ENCODE measurements at regions not wholly inside any gene's neighbourhood (a gene's known extent, or its start where the extent isn't known, plus 50 kb on each side); places are given as distances from the start of the nearest gene placed in this dataset. TPM values are rescaled to one million over a fixed set of nuclear protein-coding genes. Genes with fewer than 3 reads are reported as not detected.

- DNase-seq: no peak
- Histone ChIP-seq H3K4me3 (no peak overlapping the region), H3K9ac (ENCODE audit: insufficient read depth in 1 of 2, low read length in 2 of 2) (no peak overlapping the region), H3K27me3 (ENCODE audit: control insufficient read depth in 3 of 3, insufficient read depth in 3 of 3, low read length in 2 of 3) (no peaks in the 10 kb centered on the region), H3K9me3 (ENCODE audit: control insufficient read depth in 4 of 4, insufficient read depth in 3 of 4, low read length in 3 of 4) (no peaks in the 10 kb centered on the region), H3K4me1 (ENCODE audit: control insufficient read depth in 5 of 5, insufficient read depth in 5 of 5, low read length in 5 of 5) (no peaks in the 10 kb centered on the region), H3K36me3 (ENCODE audit: control insufficient read depth in 4 of 4, insufficient read depth in 4 of 4, low read length in 4 of 4) (no peaks in the 10 kb centered on the region), H3K27ac (ENCODE audit: low read depth in 1 of 2, low read length in 1 of 2) (no peak overlapping the region)
- ATAC-seq (ENCODE audit: insufficient read depth, low FRiP score): no peak
- WGBS, 2 donors: 40 to 49% methylated on average over 9 of the region's 9 CpGs
- TF ChIP-seq CTCF (IDR thresholded peaks at IDR 0.05; ENCODE audit: control extremely low read depth, extremely low read depth): no peak
Observed at GRCh38 chr2:56133931-56134629, 49.7 kb upstream of the CCDC85A start.

Small RNA genes lying in the stretch of these regions (small RNA-seq; reads per million reads assigned to genes)
- gene MIR216A (ENCODE audit: low replicate concordance) (not detected), gene MIR216B (ENCODE audit: low replicate concordance) (not detected), gene MIR217 (ENCODE audit: low replicate concordance) (not detected)

Measured in lung (tissue), 12 donors.